CD4-positive, alpha-beta T cell treated with Interleukin-1 beta for 1 hour (primary cell): ENCODE measurements at regions not wholly inside any gene's neighbourhood (a gene's known extent, or its start where the extent isn't known, plus 50 kb on each side); places are given as distances from the start of the nearest gene placed in this dataset.
"Not testable (repeated sequence)": the region's sequence is repeated elsewhere in the genome, so short reads cannot be mapped to it uniquely, and the experiment has no call there.

Source experiments
- DNase-seq, 2 donors: peaks; one replicate each; pipeline ENCODE4 v3.0.0-alpha.2; 2020 to 2022

DNA sequence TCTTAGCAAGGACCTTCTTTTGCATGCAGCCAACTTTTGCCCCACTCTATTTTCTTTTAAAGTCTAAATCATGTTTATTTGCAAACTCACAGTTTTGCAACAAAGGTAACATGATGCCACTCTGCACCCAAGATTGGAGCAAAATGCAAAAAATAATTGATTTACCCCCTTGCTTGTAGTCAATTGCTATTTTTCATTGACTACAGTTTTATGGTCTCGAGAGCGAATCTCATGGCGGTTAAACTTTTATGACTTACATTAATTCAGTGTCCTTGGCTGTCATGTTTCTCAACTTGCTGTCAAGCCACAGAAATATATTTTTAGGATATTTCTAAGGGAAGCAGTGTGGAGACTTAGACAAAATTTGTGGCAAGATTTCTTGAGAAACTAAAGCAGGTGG is 110.0 kb upstream of the JCAD start:
- DNase-seq, result no peak

GRCh38 chr10:30166929-30167328 is 107.5 kb upstream of the JCAD start:
- no peak for DNase-seq

- not testable (repeated sequence) for DNase-seq
Measured at GRCh38 chr10:30163410-30163809, 104.0 kb upstream of the JCAD start.

GRCh38 chr10:30162796-30163195 is 103.4 kb upstream of the JCAD start:
- DNase-seq, result not testable (repeated sequence)

DNA sequence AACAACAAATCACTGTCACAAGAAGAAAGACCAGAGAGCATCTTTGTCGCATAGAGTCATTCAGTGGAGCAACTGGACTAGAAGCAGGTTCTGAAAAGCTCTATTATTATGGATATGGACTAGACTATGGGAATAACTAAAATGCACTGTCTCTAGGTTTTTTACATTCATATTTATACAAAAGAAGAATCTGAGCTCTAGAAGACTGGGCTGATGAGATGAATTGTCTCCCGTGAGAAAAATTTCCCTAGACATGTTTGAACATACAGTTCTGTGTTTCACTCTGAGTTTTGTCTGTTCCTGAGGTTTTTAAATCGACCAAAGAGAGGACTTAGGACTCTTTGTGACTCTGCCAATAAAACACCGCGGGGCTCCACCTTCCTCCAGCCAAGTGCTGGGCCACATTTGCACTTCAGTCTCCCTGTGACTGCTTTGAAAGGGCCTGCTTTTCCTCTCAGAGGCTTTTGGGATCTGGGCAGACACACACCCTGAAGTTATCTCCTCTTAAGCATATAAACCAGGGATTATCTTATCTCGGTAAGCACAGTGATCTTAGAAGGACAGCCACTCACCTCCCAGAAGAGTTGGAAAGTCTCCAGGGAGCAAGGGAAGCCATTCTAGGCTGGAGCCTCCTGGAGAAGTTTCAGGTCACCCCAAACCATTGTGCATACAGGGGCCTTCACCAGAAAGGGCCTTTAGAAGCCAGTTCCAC is 101.0 kb upstream of the JCAD start:
- DNase-seq, result no peak

DNA sequence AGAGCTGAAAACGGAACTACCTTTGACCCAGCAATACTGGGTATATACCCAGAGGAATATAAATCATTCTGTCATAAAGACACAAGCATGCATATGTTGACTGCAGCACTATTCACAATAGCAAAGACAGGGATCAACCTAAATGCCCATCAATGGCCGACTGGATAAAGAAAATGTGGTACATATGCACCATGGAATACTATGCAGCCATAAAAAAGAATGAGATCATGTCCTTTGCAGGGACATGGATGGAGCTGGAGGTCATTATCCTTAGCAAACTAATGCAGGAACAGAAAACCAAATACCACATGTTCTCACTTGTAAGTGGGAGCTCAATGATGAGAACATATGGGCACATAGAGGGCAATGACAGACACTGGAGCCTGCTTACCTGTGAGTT is 100.2 kb upstream of the JCAD start:
- DNase-seq, result not testable (repeated sequence)

DNA sequence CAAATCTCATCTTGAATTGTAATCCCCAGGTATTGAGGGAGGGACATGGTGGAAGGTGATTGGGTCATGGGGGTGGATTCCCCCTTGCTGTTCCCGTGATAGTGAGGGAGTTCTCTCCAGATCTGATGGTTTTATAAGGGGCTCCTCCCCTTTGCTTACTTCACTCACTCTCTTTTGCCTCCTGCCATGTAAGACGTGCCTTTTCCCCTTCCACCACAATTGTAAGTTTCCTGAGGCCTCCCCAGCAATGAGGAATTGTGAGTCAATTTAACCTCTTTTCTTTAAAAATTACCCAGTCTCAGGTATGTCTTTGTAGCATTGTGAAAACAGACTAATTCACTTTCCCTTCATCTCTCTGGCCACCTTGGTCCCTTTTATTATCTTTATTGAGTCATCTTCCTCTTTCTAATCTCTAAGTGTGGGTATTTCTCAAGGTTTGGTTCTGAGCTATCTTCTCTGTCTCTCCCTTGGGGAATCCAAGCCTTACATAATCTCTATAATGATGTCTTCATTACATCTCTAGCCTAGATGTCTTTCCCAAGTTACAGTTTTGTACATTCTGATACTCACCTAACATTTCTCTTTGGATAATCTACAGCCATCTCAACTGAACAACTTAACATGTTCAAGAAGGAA is 99.1 kb upstream of the JCAD start:
- no peak for DNase-seq

- no peak for DNase-seq
Measured at GRCh38 chr10:30155401-30155800, 96.0 kb upstream of the JCAD start.

- DNase-seq, result no peak
Measured at GRCh38 chr10:30154561-30154960, 95.2 kb upstream of the JCAD start.

DNA sequence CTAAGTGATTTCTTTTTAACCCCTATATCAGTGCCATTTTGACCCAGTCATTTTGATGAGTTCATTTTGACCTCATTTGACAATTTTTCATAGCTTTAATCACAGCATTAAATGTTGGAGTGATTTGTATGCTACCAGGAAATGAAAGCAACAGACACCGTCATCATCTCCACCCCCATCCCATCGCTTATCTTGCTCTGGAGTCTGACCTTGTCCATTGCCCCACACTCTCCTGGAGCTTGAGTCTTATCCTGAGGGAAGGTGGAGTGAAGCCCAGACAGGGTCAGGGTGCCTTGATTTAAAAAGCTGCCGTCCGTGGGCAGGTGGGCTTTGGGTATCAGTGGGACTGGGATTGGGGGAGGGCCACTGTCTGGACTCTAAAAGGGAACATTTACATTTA is 94.7 kb upstream of the JCAD start:
- DNase-seq, result no peak

- DNase-seq, result peak in 1 of 2 donors; percentile 5
Measured at GRCh38 chr10:30151581-30152389, 92.4 kb upstream of the JCAD start.

DNA sequence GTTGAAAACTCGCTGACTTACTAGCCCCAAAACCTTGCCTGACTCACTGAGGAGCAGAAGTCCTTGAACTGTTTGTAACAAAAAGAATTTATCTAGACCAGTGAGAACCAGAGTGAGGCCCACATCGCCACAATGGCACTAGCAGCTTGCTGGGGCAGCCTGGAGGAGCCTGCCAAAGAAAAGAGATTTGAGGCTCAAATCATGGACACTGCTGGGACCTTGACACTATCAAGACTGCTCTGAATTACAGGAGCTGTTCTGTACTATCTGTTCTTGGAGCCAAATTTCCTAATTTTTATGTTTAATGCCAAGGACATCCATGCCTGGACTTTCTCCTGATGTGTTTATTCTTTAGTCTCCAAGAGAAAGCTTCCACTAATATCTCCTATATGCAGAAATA is 82.0 kb upstream of the JCAD start:
- DNase-seq, result no peak

- DNase-seq, result no peak
Measured at GRCh38 chr10:30134171-30134945, 75.0 kb upstream of the JCAD start.

GRCh38 chr10:30133198-30133597 is 73.8 kb upstream of the JCAD start:
- DNase-seq, result no peak

DNA sequence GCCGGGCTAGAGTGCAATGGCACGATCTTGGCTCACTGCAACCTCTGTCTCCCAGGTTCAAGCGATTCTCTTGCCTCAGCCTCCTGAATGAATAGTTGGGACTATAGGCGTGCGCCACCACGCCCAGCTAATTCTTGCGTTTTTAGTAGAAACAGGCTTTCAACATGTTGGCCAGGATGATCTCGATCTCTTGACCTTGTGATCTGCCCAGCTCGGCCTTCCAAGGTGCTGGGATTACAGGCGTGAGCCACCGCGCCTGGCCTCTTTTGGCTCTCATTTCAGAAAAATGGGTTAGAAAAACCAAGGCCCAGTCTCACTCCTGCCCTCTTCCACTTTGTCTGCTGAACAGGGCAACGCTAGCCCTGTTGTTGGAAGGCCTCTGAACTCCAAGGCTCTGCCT is 72.0 kb upstream of the JCAD start:
- DNase-seq, result not testable (repeated sequence)

DNA sequence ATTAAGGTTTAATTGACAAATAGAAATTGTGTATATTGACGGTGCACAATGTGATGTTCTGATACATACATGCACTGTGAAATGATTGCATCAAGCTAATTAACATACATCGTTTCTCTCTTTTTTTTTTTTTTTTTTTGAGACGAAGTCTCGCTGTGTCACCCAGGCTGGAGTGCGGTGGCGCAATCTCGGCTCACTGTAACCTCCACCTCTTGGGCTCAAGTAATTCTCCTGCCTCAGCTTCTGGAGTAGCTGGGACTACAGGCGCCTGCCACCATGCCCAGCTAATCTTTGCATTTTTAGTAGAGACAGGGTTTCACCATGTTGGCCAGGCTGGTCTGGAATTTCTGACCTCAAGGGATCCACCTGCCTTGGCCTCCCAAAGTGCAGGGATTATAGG is 69.9 kb upstream of the JCAD start:
- DNase-seq, result not testable (repeated sequence)

- no peak for DNase-seq
Measured at GRCh38 chr10:30127120-30127541, 67.7 kb upstream of the JCAD start.

- DNase-seq, result no peak
Measured at GRCh38 chr10:30125496-30125895, 66.1 kb upstream of the JCAD start.

DNA sequence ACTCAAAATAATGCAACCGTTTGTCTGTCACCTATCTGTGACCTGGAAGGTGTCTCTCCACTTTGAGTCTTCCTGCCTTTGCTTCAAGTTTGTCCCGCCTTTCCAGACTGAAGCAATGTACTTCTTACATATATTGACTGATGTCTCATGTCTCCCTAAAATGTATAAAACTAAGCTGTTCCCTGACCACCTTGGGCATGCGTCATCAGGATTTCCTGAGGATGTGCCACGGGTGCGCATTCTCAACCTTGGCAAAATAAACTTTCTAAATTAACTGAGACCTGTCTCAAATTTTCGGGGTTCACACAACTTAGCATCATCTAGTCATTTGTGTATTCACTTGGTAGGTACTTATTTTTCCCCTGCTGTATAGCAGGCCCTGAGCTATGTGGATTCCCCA is 65.3 kb upstream of the JCAD start:
- no peak for DNase-seq

GRCh38 chr10:30121401-30121800 is 62.0 kb upstream of the JCAD start:
- no peak for DNase-seq

GRCh38 chr10:30118590-30118989 is 59.2 kb upstream of the JCAD start:
- no peak for DNase-seq

DNA sequence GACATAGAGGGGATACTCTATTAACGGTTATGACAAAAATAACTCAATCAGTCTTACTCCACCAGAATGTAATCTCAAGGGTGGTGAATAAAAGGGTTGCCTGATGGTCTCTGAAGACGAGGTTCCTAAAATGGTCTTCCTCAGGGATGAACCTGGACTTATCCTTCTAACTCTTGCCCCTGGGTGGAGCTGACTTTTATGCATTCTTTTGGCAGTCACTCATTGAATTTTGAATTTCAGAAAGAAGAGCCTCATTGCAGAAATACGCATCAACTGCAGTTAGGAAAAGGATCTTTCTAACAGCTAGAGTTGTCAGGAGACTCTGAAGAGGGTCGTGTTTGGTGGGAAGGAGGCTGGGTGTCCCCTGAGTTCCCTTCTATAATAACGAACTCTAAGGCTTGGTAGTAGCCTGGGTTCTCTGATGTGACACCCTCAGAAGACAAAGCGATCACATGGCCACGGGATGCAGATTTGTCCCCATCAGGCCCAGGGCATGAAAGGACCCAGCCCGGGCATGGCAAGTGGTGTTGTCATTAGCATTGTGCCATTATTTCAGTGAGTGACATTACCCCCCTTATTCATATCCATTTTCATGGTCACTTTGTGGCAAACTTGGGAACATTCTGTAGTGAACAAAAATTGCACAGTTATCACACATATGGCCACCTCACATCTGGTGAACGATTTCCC is 58.6 kb upstream of the JCAD start:
- DNase-seq, result no peak
